Thyroid gland (tissue), 4 donors: ENCODE measurements at regions not wholly inside any gene's neighbourhood (a gene's known extent, or its start where the extent isn't known, plus 50 kb on each side); places are given as distances from the start of the nearest gene placed in this dataset.
"Not testable (repeated sequence)": the region's sequence is repeated elsewhere in the genome, so short reads cannot be mapped to it uniquely, and the experiment has no call there.

Experiments
- DNase-seq, 2 donors: peaks; one replicate each; pipeline ENCODE4 v3.0.0-alpha.2; 2019
- H3K27ac ChIP-seq, 3 donors: fragments of 200-600 bp; sonication (generic); 1 replicate in 2 of 3; 2 replicates in 1 of 3; pipeline ENCODE4 v1.5.1; 2016 to 2019; ENCODE audit warnings: mild to moderate bottlenecking in 1 of 3, moderate library complexity in 1 of 3
- H3K27me3 ChIP-seq: fragments of 200-600 bp; sonication (generic); one replicate; pipeline ENCODE4 v1.5.1; 2019
- H3K36me3 ChIP-seq, 2 donors: fragments of 200-600 bp; sonication (generic); one replicate each; pipeline ENCODE4 v1.5.1; 2016 to 2019
- H3K4me1 ChIP-seq, 2 donors: fragments of 200-600 bp; sonication (generic); one replicate each; pipeline ENCODE4 v1.5.1; 2017 to 2019
- H3K4me3 ChIP-seq, 3 donors: fragments of 200-600 bp; sonication (generic); replicated peaks in 1 of 3; 1 replicate in 2 of 3; 2 replicates in 1 of 3; pipeline ENCODE4 v1.5.1; 2016; ENCODE audit warnings: mild to moderate bottlenecking in 1 of 3
- H3K9me3 ChIP-seq: fragments of 200-600 bp; sonication (generic); one replicate; pipeline ENCODE4 v1.5.1; 2017
- CTCF ChIP-seq, 6 experiments: fragments of 200-600 bp in 3 of 6; fragments of 450-650 bp in 3 of 6; sonication (generic) in 3 of 6; IDR thresholded peaks; one replicate each; pipeline ENCODE4 v1.5.1; 2016 to 2019; ENCODE audit warnings: antibody characterized with exemption in 6 of 6, mild to moderate bottlenecking in 2 of 6, inconsistent platforms in 1 of 6, moderate library complexity in 1 of 6
- POLR2A ChIP-seq, 2 donors: fragments of 450-650 bp; IDR thresholded peaks; one replicate each; pipeline ENCODE4 v1.6.1; 2017; ENCODE audit warnings: antibody characterized with exemption in 2 of 2, mild to moderate bottlenecking in 2 of 2, moderate library complexity in 1 of 2
- WGBS, 2 donors: methylation state at CpG; one replicate each; pipeline ENCODE4 v1.1.5; 2017; 5-methylcytosine and 5-hydroxymethylcytosine counted together
- intact Hi-C: fragments of 100-400 bp; cut with DNase I; formaldehyde crosslinking; loops from one replicate; pipeline ENCODE4 v1.15.1; 2023

DNA sequence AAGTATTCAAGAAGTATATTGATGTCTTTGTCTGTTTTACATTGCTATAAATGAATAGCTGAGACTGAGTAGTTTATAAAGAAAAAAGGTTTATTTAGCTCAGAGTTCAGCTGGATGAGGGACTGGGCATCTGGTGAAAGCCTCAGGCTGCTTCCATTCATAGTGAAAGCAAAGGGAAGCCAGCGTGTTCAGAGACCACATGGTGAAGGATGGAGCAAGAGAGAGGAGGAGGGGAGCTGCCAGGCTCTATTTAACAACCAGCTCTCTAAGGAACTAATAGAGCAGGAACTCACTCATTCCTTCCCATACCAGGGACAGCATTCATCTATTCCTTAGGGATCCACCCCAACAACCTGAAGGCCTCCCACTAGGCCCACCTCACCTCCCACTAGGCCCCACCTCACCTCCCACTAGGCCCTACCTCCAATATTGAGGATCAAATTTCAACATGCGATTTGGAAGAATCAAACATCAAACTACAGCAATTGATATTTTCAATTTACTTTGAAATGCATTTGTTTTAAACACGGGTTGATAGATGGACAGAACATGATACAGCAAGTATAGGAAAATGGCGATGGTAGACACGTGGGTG lies 167.5 kb upstream of the HES1 start:
- TF ChIP-seq CTCF (IDR thresholded peaks at IDR 0.05): no peak
- TF ChIP-seq POLR2A (IDR thresholded peaks at IDR 0.05): no peak
- intact Hi-C loops: no loop called here
- peaks cover 0 to 7% of the 10 kb centered on the region in 2 donors for H3K4me1 ChIP-seq
- DNase-seq: no peak
- H3K4me3 ChIP-seq: no peak overlapping the region
- no peaks in the 10 kb centered on the region for H3K27me3 ChIP-seq
- no peaks in the 10 kb centered on the region for H3K9me3 ChIP-seq
- 94 to 97% methylated on average over 5 of the region's 5 CpGs for WGBS, 2 donors
- no peaks in the 10 kb centered on the region for H3K36me3 ChIP-seq
- no peak overlapping the region for H3K27ac ChIP-seq

GRCh38 chr3:193970131-193970772 lies 165.7 kb upstream of the HES1 start:
- H3K27me3 ChIP-seq, H3K4me3 ChIP-seq, H3K27ac ChIP-seq, intact Hi-C loops, H3K9me3 ChIP-seq, H3K36me3 ChIP-seq: not testable (repeated sequence)
- WGBS, 2 donors: 48 to 55% methylated on average over 7 of the region's 7 CpGs
- peak in 5 of 6 experiments; percentile 10 to 60 (median 37) for TF ChIP-seq CTCF (IDR thresholded peaks at IDR 0.05)
- peak; percentile 50 to 60 for DNase-seq
- peaks cover 0 to 14% of the 10 kb centered on the region in 2 donors for H3K4me1 ChIP-seq

- Histone ChIP-seq H3K27ac (no peak overlapping the region), H3K4me3 (no peak overlapping the region), H3K4me1 (peaks cover 0 to 14% of the 10 kb centered on the region in 2 donors), H3K9me3 (no peaks in the 10 kb centered on the region), H3K36me3 (no peaks in the 10 kb centered on the region), H3K27me3 (no peaks in the 10 kb centered on the region)
- no peak for TF ChIP-seq CTCF (IDR thresholded peaks at IDR 0.05)
- WGBS, 2 donors: 80 to 82% methylated on average over 3 of the region's 3 CpGs
- no peak for DNase-seq
- intact Hi-C loops: no loop called here
Measured at GRCh38 chr3:193970773-193971206, 165.2 kb upstream of the HES1 start.

- Histone ChIP-seq H3K36me3 (no peaks in the 10 kb centered on the region), H3K4me1 (peaks cover 0 to 14% of the 10 kb centered on the region in 2 donors), H3K9me3 (no peaks in the 10 kb centered on the region), H3K27me3 (no peaks in the 10 kb centered on the region), H3K4me3 (no peak overlapping the region), H3K27ac (no peak overlapping the region)
- 76 to 79% methylated on average over 9 of the region's 9 CpGs for WGBS, 2 donors
- intact Hi-C loops: no loop called here
- no peak for DNase-seq
- no peak for TF ChIP-seq POLR2A (IDR thresholded peaks at IDR 0.05)
- TF ChIP-seq CTCF (IDR thresholded peaks at IDR 0.05): no peak
Measured at GRCh38 chr3:193971261-193971751, 164.6 kb upstream of the HES1 start.

DNA sequence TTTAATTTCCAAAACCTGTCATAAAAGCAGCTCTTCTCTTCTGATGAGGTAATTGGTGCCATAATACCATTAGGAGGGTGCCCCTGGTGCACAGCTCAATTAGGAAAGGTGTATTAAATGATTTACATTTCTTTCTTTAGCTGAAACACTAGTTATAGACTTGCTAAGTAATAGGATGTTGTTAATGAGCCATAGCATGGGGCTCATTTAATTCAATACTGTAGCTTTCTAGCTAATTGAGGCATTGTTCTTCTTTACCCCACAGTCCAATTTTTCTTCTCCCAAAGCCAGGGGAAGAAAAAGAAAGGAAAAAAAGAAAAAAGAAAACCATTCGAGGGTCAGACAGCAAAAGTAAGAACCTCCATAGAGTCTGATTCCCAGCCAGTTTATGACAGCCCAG lies 164.0 kb upstream of the HES1 start:
- Histone ChIP-seq H3K27me3 (no peaks in the 10 kb centered on the region), H3K9me3 (no peaks in the 10 kb centered on the region), H3K27ac (no peak overlapping the region), H3K36me3 (no peaks in the 10 kb centered on the region), H3K4me3 (no peak overlapping the region), H3K4me1 (peaks cover 0 to 14% of the 10 kb centered on the region in 2 donors)
- TF ChIP-seq POLR2A (IDR thresholded peaks at IDR 0.05) (no peak), CTCF (IDR thresholded peaks at IDR 0.05) (no peak)
- intact Hi-C loops: no loop called here
- DNase-seq: no peak
- 82 to 90% methylated on average over 1 of the region's 1 CpG for WGBS, 2 donors
